Upper lobe of left lung (tissue), 6 donors: ENCODE measurements at regions not wholly inside any gene's neighbourhood (a gene's known extent, or its start where the extent isn't known, plus 50 kb on each side); places are given as distances from the start of the nearest gene placed in this dataset.

ENCODE experiments used
- ATAC-seq, 2 donors: fragments of 200-7000 bp; cut with Tn5 transposase; one replicate each; pipeline ENCODE4 v1.9.1; 2022; ENCODE audit warnings: mild to moderate bottlenecking in 2 of 2, moderate library complexity in 2 of 2; ENCODE audit not compliant: low FRiP score in 2 of 2
- DNase-seq, 2 donors: peaks; one replicate each; pipeline ENCODE4 v3.0.0-alpha.2; 2019 to 2020
- H3K27ac ChIP-seq, 4 donors: fragments of 200-600 bp; sonication (generic); one replicate each; pipeline ENCODE4 v1.5.1; 2016 to 2019
- H3K27me3 ChIP-seq, 4 donors: fragments of 200-600 bp; sonication (generic); one replicate each; pipeline ENCODE4 v1.5.1; 2017 to 2019
- H3K36me3 ChIP-seq, 4 donors: fragments of 200-600 bp; sonication (generic); one replicate each; pipeline ENCODE4 v1.5.1; 2016 to 2019
- H3K4me1 ChIP-seq, 4 donors: fragments of 200-600 bp; sonication (generic); one replicate each; pipeline ENCODE4 v1.5.1; 2018 to 2019
- H3K4me3 ChIP-seq, 4 donors: fragments of 200-600 bp; sonication (generic); one replicate each; pipeline ENCODE4 v1.5.1; 2017 to 2019; ENCODE audit warnings: mild to moderate bottlenecking in 2 of 4, moderate library complexity in 1 of 4
- H3K9me3 ChIP-seq, 4 donors: fragments of 200-600 bp; sonication (generic); one replicate each; pipeline ENCODE4 v1.5.1; 2018 to 2019
- EP300 ChIP-seq, 4 donors: sonication (generic); formaldehyde crosslinking; IDR thresholded peaks; one replicate each; pipeline ENCODE4 v1.5.1; 2017; ENCODE audit warnings: antibody characterized with exemption in 4 of 4, control low read depth in 2 of 4
- POLR2A ChIP-seq, 4 donors: fragments of 450-650 bp; IDR thresholded peaks; one replicate each; pipeline ENCODE4 v1.5.1; 2016 to 2017; ENCODE audit warnings: antibody characterized with exemption in 4 of 4, mild to moderate bottlenecking in 2 of 4
- POLR2AphosphoS5 ChIP-seq, 2 donors: sonication (generic); formaldehyde crosslinking; IDR thresholded peaks; one replicate each; pipeline ENCODE4 v1.5.1; 2017; ENCODE audit warnings: antibody characterized with exemption in 2 of 2
- WGBS, 2 donors: methylation state at CpG; one replicate each; pipeline ENCODE4 v1.1.5; 2017 to 2018; 5-methylcytosine and 5-hydroxymethylcytosine counted together
- TF ChIP-seq, protein P1 (sequence below), 6 experiments: fragments of 450-650 bp in 4 of 6; fragments of 200-600 bp in 2 of 6; sonication (generic) in 2 of 6; IDR thresholded peaks; one replicate each; pipeline ENCODE4 v1.5.1; 2016 to 2019; ENCODE audit warnings: antibody characterized with exemption in 6 of 6
- donor health status: DM: no; HTN: no; CAD: no; lungs with moderate emphysema.
- donor health status: DM: no; HTN: yes; CAD: no; lungs with severe emphysema.

DNA sequence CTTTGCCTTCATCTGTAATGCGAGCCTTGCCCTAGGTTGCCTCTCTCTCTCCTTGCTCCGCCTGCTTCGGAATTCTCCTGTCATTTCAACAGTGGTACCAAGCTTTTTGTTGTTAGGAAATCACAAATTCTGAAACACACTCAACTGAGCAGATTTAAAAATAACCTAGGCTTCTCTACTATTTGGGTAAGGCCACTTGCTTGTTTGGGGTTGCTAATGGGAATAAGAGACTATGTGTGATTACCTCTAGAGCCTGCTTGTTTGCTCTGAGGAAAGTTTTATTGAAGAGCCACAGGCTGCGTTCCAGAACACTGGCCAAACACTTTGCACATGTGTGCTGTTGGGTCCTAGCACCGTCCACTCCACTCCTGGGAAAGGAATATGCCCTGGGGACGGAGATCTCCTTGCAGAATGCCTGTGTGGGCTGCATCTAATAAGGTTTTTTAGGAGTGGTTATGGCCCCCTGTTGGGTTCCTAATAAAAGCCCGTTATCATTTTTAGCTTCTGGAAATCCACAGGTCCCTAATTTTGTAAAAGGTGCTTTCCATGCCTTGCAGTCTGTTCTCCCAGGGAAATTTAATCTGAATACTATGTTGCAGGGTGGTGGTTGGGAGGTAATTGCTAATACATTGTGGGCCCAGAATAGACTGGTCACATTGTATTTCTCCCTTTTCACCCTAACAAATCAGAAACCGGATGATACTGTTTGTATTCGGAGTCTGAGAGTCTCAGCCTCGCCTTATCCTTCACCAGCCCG is 68.7 kb upstream of the KLF6 start:
- peaks cover 32 to 35% (median 32%) of the 10 kb centered on the region in 4 donors for H3K4me1 ChIP-seq
- no peaks in the 10 kb centered on the region for H3K36me3 ChIP-seq
- H3K9me3 ChIP-seq = no peaks in the 10 kb centered on the region
- peak overlapping the region; percentile 81 to 87 (median 86) for H3K27ac ChIP-seq
- 49 to 52% methylated on average over 11 of the region's 11 CpGs for WGBS, 2 donors
- no peaks in the 10 kb centered on the region for H3K27me3 ChIP-seq
- peak; percentile 7 to 78 for ATAC-seq
- DNase-seq = peak in 1 of 2 donors; percentile 78
- TF ChIP-seq POLR2AphosphoS5 (IDR thresholded peaks at IDR 0.05) (peak; percentile 47 to 52), EP300 (IDR thresholded peaks at IDR 0.05) (peak in 2 of 4 donors; percentile 6 to 91), POLR2A (IDR thresholded peaks at IDR 0.05) (peak in 1 of 4 donors; percentile 38)
- TF ChIP-seq, protein P1, sequence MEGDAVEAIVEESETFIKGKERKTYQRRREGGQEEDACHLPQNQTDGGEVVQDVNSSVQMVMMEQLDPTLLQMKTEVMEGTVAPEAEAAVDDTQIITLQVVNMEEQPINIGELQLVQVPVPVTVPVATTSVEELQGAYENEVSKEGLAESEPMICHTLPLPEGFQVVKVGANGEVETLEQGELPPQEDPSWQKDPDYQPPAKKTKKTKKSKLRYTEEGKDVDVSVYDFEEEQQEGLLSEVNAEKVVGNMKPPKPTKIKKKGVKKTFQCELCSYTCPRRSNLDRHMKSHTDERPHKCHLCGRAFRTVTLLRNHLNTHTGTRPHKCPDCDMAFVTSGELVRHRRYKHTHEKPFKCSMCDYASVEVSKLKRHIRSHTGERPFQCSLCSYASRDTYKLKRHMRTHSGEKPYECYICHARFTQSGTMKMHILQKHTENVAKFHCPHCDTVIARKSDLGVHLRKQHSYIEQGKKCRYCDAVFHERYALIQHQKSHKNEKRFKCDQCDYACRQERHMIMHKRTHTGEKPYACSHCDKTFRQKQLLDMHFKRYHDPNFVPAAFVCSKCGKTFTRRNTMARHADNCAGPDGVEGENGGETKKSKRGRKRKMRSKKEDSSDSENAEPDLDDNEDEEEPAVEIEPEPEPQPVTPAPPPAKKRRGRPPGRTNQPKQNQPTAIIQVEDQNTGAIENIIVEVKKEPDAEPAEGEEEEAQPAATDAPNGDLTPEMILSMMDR (IDR thresholded peaks at IDR 0.05) = no peak
- no peak overlapping the region for H3K4me3 ChIP-seq

DNA sequence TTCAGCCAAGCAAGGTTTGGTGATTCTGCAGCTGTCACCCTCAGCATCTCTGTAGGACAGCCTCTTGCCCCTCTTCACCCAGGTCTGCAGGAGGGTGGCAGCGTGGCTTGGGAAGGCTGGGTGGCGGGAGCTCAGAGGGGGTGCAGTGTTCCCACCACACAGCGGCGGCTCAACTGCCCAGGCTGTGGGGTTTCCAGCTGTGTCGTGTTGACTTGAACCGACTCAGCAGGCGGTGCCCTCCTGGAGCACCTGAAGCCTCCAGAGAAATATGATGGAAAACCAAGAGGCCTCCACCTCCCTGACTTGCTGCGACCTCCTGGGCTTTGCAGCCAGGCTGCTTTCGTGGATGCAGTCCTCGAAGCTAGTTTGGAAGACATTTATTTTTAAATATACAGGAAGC is 68.0 kb upstream of the KLF6 start:
- Histone ChIP-seq H3K9me3 (no peaks in the 10 kb centered on the region), H3K27me3 (no peaks in the 10 kb centered on the region), H3K36me3 (no peaks in the 10 kb centered on the region), H3K4me1 (peaks cover 32 to 39% (median 36%) of the 10 kb centered on the region in 4 donors), H3K27ac (peak overlapping the region; percentile 81 to 87 (median 86)), H3K4me3 (no peak overlapping the region)
- WGBS, 2 donors = 75 to 91% methylated on average over 10 of the region's 10 CpGs
- DNase-seq = peak in 1 of 2 donors; percentile 56
- TF ChIP-seq, protein P1 (IDR thresholded peaks at IDR 0.05) = no peak
- TF ChIP-seq POLR2A (IDR thresholded peaks at IDR 0.05) (no peak), POLR2AphosphoS5 (IDR thresholded peaks at IDR 0.05) (no peak), EP300 (IDR thresholded peaks at IDR 0.05) (no peak)
- ATAC-seq = no peak

DNA sequence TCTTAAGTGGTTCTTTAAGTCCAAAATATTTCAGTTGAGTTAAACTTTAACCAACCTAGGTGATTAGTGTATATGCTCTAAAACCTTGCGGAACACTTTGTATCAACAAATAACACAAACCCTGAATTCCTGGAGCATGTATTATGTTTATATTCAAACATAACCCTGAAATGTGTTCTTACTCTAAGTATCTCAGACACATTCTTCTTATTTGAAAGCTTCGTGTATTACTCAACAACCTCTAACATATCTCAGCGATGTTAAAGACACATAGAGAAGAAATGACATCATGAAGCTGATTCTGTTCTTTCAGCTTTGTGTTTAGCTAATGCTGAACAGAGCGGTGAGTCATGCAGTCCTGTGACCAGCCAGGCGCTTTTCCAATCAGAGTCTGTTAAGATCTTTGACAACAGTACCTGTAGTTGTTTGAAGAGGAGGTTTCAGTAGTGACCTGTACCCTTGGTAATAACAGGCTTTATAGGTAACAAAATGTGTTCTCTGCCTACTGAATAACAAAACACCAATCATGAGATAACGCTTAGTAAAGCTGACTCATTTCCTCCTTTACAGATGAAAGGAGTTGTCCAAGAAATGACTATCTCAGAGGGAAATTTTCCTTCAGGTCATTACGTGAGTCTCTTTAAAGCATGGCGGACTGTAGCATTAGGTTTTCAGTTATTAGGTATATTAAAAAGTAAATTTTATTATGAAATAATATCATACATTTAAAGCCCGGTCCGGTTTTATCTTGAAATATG is 67.3 kb upstream of the KLF6 start:
- Histone ChIP-seq H3K9me3 (no peaks in the 10 kb centered on the region), H3K27me3 (no peaks in the 10 kb centered on the region), H3K27ac (peak overlapping the region; percentile 81 to 87 (median 86)), H3K36me3 (no peaks in the 10 kb centered on the region), H3K4me1 (peaks cover 32 to 43% (median 36%) of the 10 kb centered on the region in 4 donors), H3K4me3 (no peak overlapping the region)
- WGBS, 2 donors = 26 to 27% methylated on average over 10 of the region's 10 CpGs
- TF ChIP-seq, protein P1 (IDR thresholded peaks at IDR 0.05) = no peak
- TF ChIP-seq EP300 (IDR thresholded peaks at IDR 0.05) (peak in 2 of 4 donors; percentile 51 to 90), POLR2AphosphoS5 (IDR thresholded peaks at IDR 0.05) (peak; percentile 84 to 87), POLR2A (IDR thresholded peaks at IDR 0.05) (peak in 1 of 4 donors; percentile 63)
- peak; percentile 89 to 92 for ATAC-seq
- DNase-seq = peak in 1 of 2 donors; percentile 94

DNA sequence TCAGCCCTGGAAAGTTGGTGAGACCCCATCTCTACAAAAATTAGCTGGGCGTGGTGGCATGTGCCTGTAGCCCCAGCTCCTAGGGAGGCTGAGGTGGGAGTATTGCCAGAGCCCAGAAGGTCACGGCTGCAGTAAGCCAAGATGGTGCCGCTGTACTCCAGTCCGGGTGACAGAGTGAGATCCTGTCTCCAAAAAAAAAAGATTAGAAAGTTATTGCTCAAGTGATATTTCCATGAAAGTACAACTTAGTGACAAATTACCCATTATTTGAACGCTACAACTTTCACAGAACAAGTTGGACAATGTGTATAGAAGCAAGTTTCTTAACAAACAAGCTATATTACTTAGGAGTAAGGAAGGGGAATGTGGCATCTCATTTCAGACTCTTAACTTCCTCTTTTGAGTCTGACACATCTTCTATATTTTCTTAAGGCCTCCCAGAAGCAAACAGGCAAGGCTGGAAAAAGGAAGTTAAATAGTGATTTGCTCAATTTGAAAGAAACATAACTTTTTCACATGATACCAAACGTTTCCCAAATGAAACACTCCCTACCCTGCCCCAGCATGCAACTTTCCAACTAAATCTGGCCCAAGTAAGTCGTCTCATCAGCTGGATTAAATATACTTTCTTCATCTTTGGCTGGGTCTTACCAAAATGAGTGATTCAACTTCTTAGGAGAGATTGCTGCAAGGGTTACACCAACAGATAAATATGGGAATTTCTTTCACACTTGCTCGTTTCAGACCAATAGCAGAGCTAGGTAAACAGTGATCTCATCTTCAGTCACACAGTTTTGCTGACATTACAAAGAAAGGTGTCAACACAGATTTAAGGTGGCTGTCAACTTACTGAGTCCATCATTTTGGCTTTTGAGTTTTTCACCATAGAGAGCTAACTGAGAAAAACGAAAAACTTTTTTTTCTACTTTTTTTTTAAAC is 66.3 kb upstream of the KLF6 start:
- Histone ChIP-seq H3K9me3 (no peaks in the 10 kb centered on the region), H3K27me3 (no peaks in the 10 kb centered on the region), H3K4me1 (peaks cover 32 to 43% (median 36%) of the 10 kb centered on the region in 4 donors), H3K4me3 (no peak overlapping the region), H3K36me3 (no peaks in the 10 kb centered on the region), H3K27ac (peak overlapping the region; percentile 81 to 87 (median 86))
- DNase-seq (no peak), ATAC-seq (peak in 1 of 2 donors; percentile 80)
- 46 to 62% methylated on average over 9 of the region's 9 CpGs for WGBS, 2 donors
- peak in 1 of 4 donors; percentile 31 for TF ChIP-seq POLR2A (IDR thresholded peaks at IDR 0.05)
- peak; percentile 29 to 44 for TF ChIP-seq POLR2AphosphoS5 (IDR thresholded peaks at IDR 0.05)
- TF ChIP-seq, protein P1 (IDR thresholded peaks at IDR 0.05) = no peak
- peak in 2 of 4 donors; percentile 17 to 28 for TF ChIP-seq EP300 (IDR thresholded peaks at IDR 0.05)
